Panc1 (cell line): ENCODE measurements at regions not wholly inside any gene's neighbourhood (a gene's known extent, or its start where the extent isn't known, plus 50 kb on each side); places are given as distances from the start of the nearest gene placed in this dataset.

Experiments
- ATAC-seq: fragments of 200-7000 bp; cut with Tn5 transposase; 2 replicates; pipeline ENCODE4 v1.9.1; 2020; ENCODE audit warnings: mild to moderate bottlenecking, moderate library complexity
- BruUV-seq: library from RNA; stranded (reverse); fragments of 400-500 nt; replicated peaks from 2 replicates; lab custom pipeline; 2021; lab: Mats Ljungman, UMichigan
- CTCF ChIA-PET: fragments of 300-600 bp; sonication (Branson Sonifier 250); formaldehyde crosslinking; loops from one replicate; lab custom pipeline; 2022; ENCODE audit warnings: antibody characterized with exemption; lab: Charles Lee
- POLR2A ChIA-PET: fragments of 300-600 bp; sonication (Branson Sonifier 250); formaldehyde crosslinking; loops from one replicate; lab custom pipeline; 2022; ENCODE audit warnings: antibody characterized with exemption; lab: Charles Lee
- DNase-seq: peaks from one replicate; pipeline ENCODE4 v3.0.0-alpha.2; 2010; ENCODE audit warnings: low read depth, low spot score
- H3K27ac ChIP-seq: 2 replicates; pipeline ENCODE4 v1.5.1; 2011; ENCODE audit warnings: mild to moderate bottlenecking, low read length, inconsistent platforms
- H3K27me3 ChIP-seq: fragments of 200-500 bp; sonication (Bioruptor generic); 2 replicates; pipeline ENCODE4 v1.6.0; 2014; ENCODE audit warnings: low read length, inconsistent platforms; ENCODE audit not compliant: control insufficient read depth, insufficient read depth
- H3K36me3 ChIP-seq: fragments of 200-500 bp; sonication (Bioruptor generic); 2 replicates; pipeline ENCODE4 v1.5.1; 2014; ENCODE audit warnings: inconsistent platforms, mild to moderate bottlenecking, low read length, moderate library complexity; ENCODE audit not compliant: control insufficient read depth, insufficient read depth
- H3K4me1 ChIP-seq: 2 replicates; pipeline ENCODE4 v1.5.1; 2011; ENCODE audit warnings: inconsistent platforms, mild to moderate bottlenecking, low read length, moderate library complexity; ENCODE audit not compliant: control insufficient read depth, insufficient read depth
- H3K4me3 ChIP-seq, 2 experiments: 2 replicates each; pipeline ENCODE4 v1.5.1; 2011 to 2012; ENCODE audit warnings: low read depth in 2 of 2, low read length in 2 of 2, mild to moderate bottlenecking in 2 of 2, inconsistent platforms in 1 of 2, moderate library complexity in 1 of 2
- H3K9me3 ChIP-seq: fragments of 200-500 bp; sonication (Bioruptor generic); 2 replicates; pipeline ENCODE4 v1.5.1; 2014; ENCODE audit warnings: low read depth, mild to moderate bottlenecking, inconsistent platforms, low read length, moderate library complexity; ENCODE audit not compliant: control insufficient read depth, insufficient read depth
- REST ChIP-seq, 2 experiments: IDR thresholded peaks; 2 replicates each; pipeline ENCODE4 v1.6.1; 2011 to 2012; ENCODE audit warnings: low read depth in 2 of 2, control low read depth in 1 of 2, low read length in 1 of 2, mild to moderate bottlenecking in 1 of 2, moderate library complexity in 1 of 2; ENCODE audit not compliant: insufficient read depth in 1 of 2
- SIN3A ChIP-seq: IDR thresholded peaks from 2 replicates; pipeline ENCODE4 v1.6.1; 2012; ENCODE audit warnings: low read depth, mild to moderate bottlenecking, low read length, moderate library complexity, borderline replicate concordance; ENCODE audit not compliant: insufficient read depth
- TCF7L2 ChIP-seq: IDR thresholded peaks from 2 replicates; pipeline ENCODE4 v1.6.1; 2011; ENCODE audit warnings: mild to moderate bottlenecking, low read depth, low read length, inconsistent platforms
- in situ Hi-C: cut with HindIII; loops from 2 replicates; pipeline ENCODE4 v1.10.0; 2016; ENCODE audit warnings: low sequenced_read_pairs, low pct_unique_long_range_greater_than_20kb
- intact Hi-C: fragments of 100-400 bp; cut with micrococcal nuclease; formaldehyde crosslinking; loops from one replicate; pipeline ENCODE4 v1.10.0; 2022; ENCODE audit not compliant: unreplicated experiment
- TF ChIP-seq, protein P1 (sequence below): fragments of 450-650 bp; IDR thresholded peaks from 2 replicates; pipeline ENCODE4 v1.5.1; 2017; ENCODE audit warnings: mild to moderate bottlenecking

- in situ Hi-C loops: no loop called here
- H3K36me3 ChIP-seq: no peaks in the 10 kb centered on the region
- ATAC-seq (no peak), DNase-seq (no peak)
- H3K27me3 ChIP-seq: no peaks in the 10 kb centered on the region
- intact Hi-C loops: no loop called here
- no peak overlapping the region for H3K27ac ChIP-seq
- no peak overlapping the region for H3K4me3 ChIP-seq
- H3K9me3 ChIP-seq: no peaks in the 10 kb centered on the region
- CTCF ChIA-PET: no interaction called here
- BruUV-seq: no TSS peak
- no peak for TF ChIP-seq SIN3A
- TF ChIP-seq, protein P1, sequence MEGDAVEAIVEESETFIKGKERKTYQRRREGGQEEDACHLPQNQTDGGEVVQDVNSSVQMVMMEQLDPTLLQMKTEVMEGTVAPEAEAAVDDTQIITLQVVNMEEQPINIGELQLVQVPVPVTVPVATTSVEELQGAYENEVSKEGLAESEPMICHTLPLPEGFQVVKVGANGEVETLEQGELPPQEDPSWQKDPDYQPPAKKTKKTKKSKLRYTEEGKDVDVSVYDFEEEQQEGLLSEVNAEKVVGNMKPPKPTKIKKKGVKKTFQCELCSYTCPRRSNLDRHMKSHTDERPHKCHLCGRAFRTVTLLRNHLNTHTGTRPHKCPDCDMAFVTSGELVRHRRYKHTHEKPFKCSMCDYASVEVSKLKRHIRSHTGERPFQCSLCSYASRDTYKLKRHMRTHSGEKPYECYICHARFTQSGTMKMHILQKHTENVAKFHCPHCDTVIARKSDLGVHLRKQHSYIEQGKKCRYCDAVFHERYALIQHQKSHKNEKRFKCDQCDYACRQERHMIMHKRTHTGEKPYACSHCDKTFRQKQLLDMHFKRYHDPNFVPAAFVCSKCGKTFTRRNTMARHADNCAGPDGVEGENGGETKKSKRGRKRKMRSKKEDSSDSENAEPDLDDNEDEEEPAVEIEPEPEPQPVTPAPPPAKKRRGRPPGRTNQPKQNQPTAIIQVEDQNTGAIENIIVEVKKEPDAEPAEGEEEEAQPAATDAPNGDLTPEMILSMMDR: no peak
- H3K4me1 ChIP-seq: no peaks in the 10 kb centered on the region
- POLR2A ChIA-PET: no interaction called here
These were observed 535.1 kb upstream of the NR2F2 start for GRCh38 chr15:95795386-95795785.

DNA sequence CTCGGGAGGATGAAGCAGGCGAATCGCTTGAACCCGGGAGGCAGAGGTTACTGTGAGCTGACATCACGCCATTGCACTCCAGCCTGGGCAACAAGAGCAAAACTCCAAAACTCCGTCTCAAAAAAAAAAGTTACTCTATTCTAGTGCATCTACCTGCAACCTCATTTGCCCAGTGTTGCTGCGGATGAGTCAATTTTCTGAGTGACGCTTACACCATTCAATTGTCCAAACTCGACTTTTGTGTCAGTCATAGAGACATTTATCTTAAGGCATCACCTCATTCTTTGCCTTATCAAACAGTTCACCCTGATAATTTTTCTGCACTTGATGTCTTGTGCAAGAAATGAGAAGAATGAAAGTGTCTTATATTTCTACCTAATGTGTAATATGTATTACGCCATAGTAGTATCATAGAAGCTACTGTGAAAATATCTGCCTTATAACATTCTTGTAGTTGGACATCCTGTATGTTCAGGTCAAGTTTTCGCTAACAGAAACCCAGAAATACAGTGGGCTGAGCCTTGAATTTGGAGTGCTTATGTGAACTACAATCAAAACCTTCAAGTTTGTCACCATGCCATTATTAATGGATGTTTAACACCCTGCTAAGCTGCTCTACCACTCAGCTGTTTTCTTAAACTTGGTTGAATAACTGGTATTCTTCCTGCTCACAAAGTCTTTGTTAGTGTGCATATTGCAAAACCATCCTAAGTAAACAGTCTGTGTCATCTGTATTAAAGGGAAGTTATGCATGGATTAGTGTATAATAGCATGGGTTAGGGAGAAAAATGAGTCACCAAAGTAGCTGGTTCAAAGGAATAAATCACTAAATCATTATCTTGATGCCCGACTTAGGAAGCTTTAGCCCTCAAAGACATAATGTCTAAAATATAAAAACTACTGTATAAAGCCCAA, 531.0 kb upstream of the NR2F2 start:
- H3K9me3 ChIP-seq: no peaks in the 10 kb centered on the region
- ChIA-PET POLR2A (no interaction called here), CTCF (no interaction called here)
- ATAC-seq (no peak), DNase-seq (peak; percentile 38)
- H3K4me1 ChIP-seq: no peaks in the 10 kb centered on the region
- no peak overlapping the region for H3K4me3 ChIP-seq
- no peaks in the 10 kb centered on the region for H3K27me3 ChIP-seq
- no peaks in the 10 kb centered on the region for H3K36me3 ChIP-seq
- no TSS peak for BruUV-seq
- in situ Hi-C loops: no loop called here
- no peak overlapping the region for H3K27ac ChIP-seq
- intact Hi-C loops: no loop called here
- no peak for TF ChIP-seq REST (IDR thresholded peaks at IDR 0.05; ENCODE audit: insufficient read depth in 1 of 2, low read depth in 2 of 2, low read length in 1 of 2)
- TF ChIP-seq, protein P1: no peak
- TF ChIP-seq TCF7L2: no peak
